WTC11 (cell line): ENCODE measurements at regions not wholly inside any gene's neighbourhood (a gene's known extent, or its start where the extent isn't known, plus 50 kb on each side); places are given as distances from the start of the nearest gene placed in this dataset.

ENCODE experiments used
- ATAC-seq: fragments of 200-7000 bp; cut with Tn5 transposase; 2 replicates; pipeline ENCODE4 v1.10.0; 2021; ENCODE audit warnings: mild to moderate bottlenecking, moderate library complexity
- CTCF ChIA-PET: fragments of 300-600 bp; sonication (Branson Sonifier 250); formaldehyde crosslinking; loops from one replicate; lab custom pipeline; 2021; ENCODE audit warnings: antibody characterized with exemption; lab: Charles Lee
- POLR2A ChIA-PET: fragments of 350-600 bp; sonication (Branson Sonifier 250); formaldehyde crosslinking; loops from one replicate; lab custom pipeline; 2021; ENCODE audit warnings: antibody characterized with exemption; lab: Charles Lee
- DNase-seq: peaks from one replicate; pipeline ENCODE4 v3.0.0; 2021; ENCODE audit warnings: low spot score
- H3K27ac Mint-ChIP-seq: 2 replicates; pipeline ENCODE4 v1.8.0; 2021; ENCODE audit warnings: mixed read lengths
- H3K27me3 Mint-ChIP-seq: 2 replicates; pipeline ENCODE4 v1.8.0; 2021; ENCODE audit warnings: low read depth, mild to moderate bottlenecking, moderate library complexity, mixed read lengths
- H3K36me3 Mint-ChIP-seq: 2 replicates; pipeline ENCODE4 v1.8.0; 2021; ENCODE audit warnings: mixed read lengths
- H3K4me1 Mint-ChIP-seq: 2 replicates; pipeline ENCODE4 v1.8.0; 2022; ENCODE audit warnings: mixed read lengths
- H3K4me3 Mint-ChIP-seq: 2 replicates; pipeline ENCODE4 v1.8.0; 2021; ENCODE audit warnings: mild to moderate bottlenecking, moderate library complexity, mixed read lengths
- H3K9me3 Mint-ChIP-seq: 2 replicates; pipeline ENCODE4 v1.8.0; 2021; ENCODE audit warnings: mixed read lengths
- CREB1 ChIP-seq: sonication (generic); formaldehyde crosslinking; IDR thresholded peaks from 2 replicates; pipeline ENCODE4 v1.8.0; 2023; ENCODE audit warnings: mild to moderate bottlenecking, missing genetic modification reagents
- ETV6 ChIP-seq: sonication (generic); formaldehyde crosslinking; IDR thresholded peaks from 2 replicates; pipeline ENCODE4 v1.8.1; 2022; ENCODE audit warnings: mild to moderate bottlenecking, missing genetic modification reagents
- FOXJ3 ChIP-seq: sonication (generic); formaldehyde crosslinking; IDR thresholded peaks from 2 replicates; pipeline ENCODE4 v1.9.0; 2021; ENCODE audit warnings: missing genetic modification reagents, mild to moderate bottlenecking, borderline replicate concordance
- IRF2 ChIP-seq: sonication (generic); formaldehyde crosslinking; IDR thresholded peaks from 2 replicates; pipeline ENCODE4 v1.8.0; 2022; ENCODE audit warnings: low read depth, missing genetic modification reagents, borderline replicate concordance
- JAZF1 ChIP-seq: fragments of 250-450 bp; sonication (Bioruptor Pico); IDR thresholded peaks from 2 replicates; pipeline ENCODE4 v1.9.0; 2021; ENCODE audit warnings: moderate library complexity, mild to moderate bottlenecking, inconsistent platforms
- KAT7 ChIP-seq: sonication (generic); formaldehyde crosslinking; IDR thresholded peaks from 2 replicates; pipeline ENCODE4 v1.8.1; 2023; ENCODE audit warnings: missing genetic modification reagents, mild to moderate bottlenecking, borderline replicate concordance
- NR2C2 ChIP-seq: sonication (generic); formaldehyde crosslinking; IDR thresholded peaks from 2 replicates; pipeline ENCODE4 v1.8.0; 2022; ENCODE audit warnings: mild to moderate bottlenecking, missing genetic modification reagents
- NR3C1 ChIP-seq: sonication (generic); formaldehyde crosslinking; conservative IDR thresholded peaks from 2 replicates; pipeline ENCODE4 v1.8.1; 2023; ENCODE audit warnings: low read depth, mild to moderate bottlenecking, missing genetic modification reagents
- TP53 ChIP-seq: sonication (generic); formaldehyde crosslinking; IDR thresholded peaks from 2 replicates; pipeline ENCODE4 v1.8.1; 2023; ENCODE audit warnings: mild to moderate bottlenecking, missing genetic modification reagents
- ZBTB21 ChIP-seq: sonication (generic); formaldehyde crosslinking; IDR thresholded peaks from 2 replicates; pipeline ENCODE4 v1.8.1; 2023; ENCODE audit warnings: mild to moderate bottlenecking, missing genetic modification reagents, borderline replicate concordance
- ZNF121 ChIP-seq: sonication (generic); formaldehyde crosslinking; IDR thresholded peaks from 2 replicates; pipeline ENCODE4 v1.8.0; 2023; ENCODE audit warnings: missing genetic modification reagents
- ZNF219 ChIP-seq: sonication (generic); formaldehyde crosslinking; IDR thresholded peaks from 2 replicates; pipeline ENCODE4 v1.8.0; 2023; ENCODE audit warnings: missing genetic modification reagents, mild to moderate bottlenecking, borderline replicate concordance
- ZNF317 ChIP-seq: sonication (generic); formaldehyde crosslinking; IDR thresholded peaks from 2 replicates; pipeline ENCODE4 v1.8.1; 2023; ENCODE audit warnings: low read depth, mild to moderate bottlenecking, moderate library complexity, missing genetic modification reagents, borderline replicate concordance
- ZNF423 ChIP-seq: fragments of 250-450 bp; sonication (Bioruptor Pico); IDR thresholded peaks from 2 replicates; pipeline ENCODE4 v2.1.2; 2022; ENCODE audit warnings: mild to moderate bottlenecking, moderate library complexity
- TF ChIP-seq, protein P1 (sequence below): sonication (generic); formaldehyde crosslinking; IDR thresholded peaks from 2 replicates; pipeline ENCODE4 v1.8.0; 2022; ENCODE audit warnings: mild to moderate bottlenecking, missing genetic modification reagents
- TF ChIP-seq, protein P2 (sequence below): fragments of 250-450 bp; sonication (Bioruptor Pico); IDR thresholded peaks from 2 replicates; pipeline ENCODE4 v1.9.0; 2021; ENCODE audit warnings: moderate library complexity, mild to moderate bottlenecking, inconsistent platforms, borderline replicate concordance
- TF ChIP-seq, protein P3 (sequence below): sonication (generic); formaldehyde crosslinking; IDR thresholded peaks from 2 replicates; pipeline ENCODE4 v1.8.0; 2022; ENCODE audit warnings: mild to moderate bottlenecking, missing genetic modification reagents
- TF ChIP-seq, protein P4 (sequence below): sonication (generic); formaldehyde crosslinking; IDR thresholded peaks from 2 replicates; pipeline ENCODE4 v1.8.1; 2022; ENCODE audit warnings: missing genetic modification reagents, borderline replicate concordance
- TF ChIP-seq, protein P5 (sequence below): sonication (generic); formaldehyde crosslinking; IDR thresholded peaks from 2 replicates; pipeline ENCODE4 v1.8.1; 2023; ENCODE audit warnings: mild to moderate bottlenecking, missing genetic modification reagents, borderline replicate concordance

DNA sequence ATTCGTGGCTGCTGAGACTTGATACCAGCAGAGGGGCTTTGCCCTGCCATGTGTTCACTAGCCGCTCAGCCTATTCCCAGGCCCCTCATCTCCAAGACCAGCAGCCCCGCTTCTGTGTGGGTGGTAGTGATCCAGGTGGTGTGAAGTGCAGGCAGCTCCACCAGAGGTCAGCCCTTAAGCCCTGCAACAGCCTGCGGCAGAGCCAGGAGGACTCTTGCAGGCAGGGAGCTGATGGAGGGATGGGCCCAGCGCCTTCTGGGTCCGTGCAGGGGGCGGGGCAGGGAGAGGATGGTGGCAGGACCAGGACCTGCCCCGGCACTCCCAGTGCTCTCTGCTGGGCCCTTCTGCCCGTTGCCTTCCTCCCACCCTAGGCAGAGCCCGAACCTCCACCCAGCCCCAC lies 162.0 kb downstream of the SH3BP4 start (continued):
- TF ChIP-seq, protein P1, sequence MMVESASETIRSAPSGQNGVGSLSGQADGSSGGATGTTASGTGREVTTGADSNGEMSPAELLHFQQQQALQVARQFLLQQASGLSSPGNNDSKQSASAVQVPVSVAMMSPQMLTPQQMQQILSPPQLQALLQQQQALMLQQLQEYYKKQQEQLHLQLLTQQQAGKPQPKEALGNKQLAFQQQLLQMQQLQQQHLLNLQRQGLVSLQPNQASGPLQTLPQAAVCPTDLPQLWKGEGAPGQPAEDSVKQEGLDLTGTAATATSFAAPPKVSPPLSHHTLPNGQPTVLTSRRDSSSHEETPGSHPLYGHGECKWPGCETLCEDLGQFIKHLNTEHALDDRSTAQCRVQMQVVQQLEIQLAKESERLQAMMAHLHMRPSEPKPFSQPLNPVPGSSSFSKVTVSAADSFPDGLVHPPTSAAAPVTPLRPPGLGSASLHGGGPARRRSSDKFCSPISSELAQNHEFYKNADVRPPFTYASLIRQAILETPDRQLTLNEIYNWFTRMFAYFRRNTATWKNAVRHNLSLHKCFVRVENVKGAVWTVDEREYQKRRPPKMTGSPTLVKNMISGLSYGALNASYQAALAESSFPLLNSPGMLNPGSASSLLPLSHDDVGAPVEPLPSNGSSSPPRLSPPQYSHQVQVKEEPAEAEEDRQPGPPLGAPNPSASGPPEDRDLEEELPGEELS (CRISPR knock-in tag), result no peak
- TF ChIP-seq IRF2 (CRISPR knock-in tag), result no peak
- TF ChIP-seq NR3C1 (CRISPR knock-in tag), result peak; percentile 52; the same call in 1 of the 2 replicates
- TF ChIP-seq, protein P2, sequence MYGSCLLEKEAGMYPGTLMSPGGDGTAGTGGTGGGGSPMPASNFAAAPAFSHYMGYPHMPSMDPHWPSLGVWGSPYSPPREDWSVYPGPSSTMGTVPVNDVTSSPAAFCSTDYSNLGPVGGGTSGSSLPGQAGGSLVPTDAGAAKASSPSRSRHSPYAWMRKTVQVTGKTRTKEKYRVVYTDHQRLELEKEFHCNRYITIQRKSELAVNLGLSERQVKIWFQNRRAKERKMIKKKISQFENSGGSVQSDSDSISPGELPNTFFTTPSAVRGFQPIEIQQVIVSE (CRISPR knock-in tag), result no peak
- TF ChIP-seq FOXJ3, result no peak

DNA sequence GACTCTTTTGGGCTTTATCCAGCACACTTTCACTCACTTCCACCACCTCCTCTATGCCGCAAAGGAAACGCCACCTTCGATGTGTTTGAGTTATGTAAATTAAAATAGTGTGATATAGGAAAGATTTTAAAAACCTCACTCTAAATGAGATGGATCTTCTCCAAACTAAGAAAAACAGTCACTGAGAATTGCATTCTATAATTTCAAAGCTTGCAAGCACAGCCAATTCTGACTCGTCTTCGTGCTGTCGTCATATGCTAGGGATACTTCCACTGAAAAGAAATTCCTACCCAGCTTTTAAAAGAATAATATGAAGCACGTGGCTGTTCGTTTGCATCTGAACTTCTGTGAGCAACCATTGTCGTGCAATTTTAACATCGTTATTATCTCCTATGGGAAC lies 162.5 kb downstream of the SH3BP4 start:
- ATAC-seq (no peak), DNase-seq (no peak)
- no peak overlapping the region for H3K27ac Mint-ChIP-seq
- peaks cover 13% of the 10 kb centered on the region for H3K4me1 Mint-ChIP-seq
- no peak overlapping the region for H3K4me3 Mint-ChIP-seq
- ChIA-PET POLR2A (no interaction called here), CTCF (interaction anchor here (1.0 to 1.9 kb wide), 12 partner anchors 9 to 617 kb away, joined by 3 to 12 read pairs (median 5); partner anchors contain the start of gene ARL4C)
- H3K36me3 Mint-ChIP-seq, result no peaks in the 10 kb centered on the region
- no peak for TF ChIP-seq CREB1 (CRISPR knock-in tag)
- no peak for TF ChIP-seq ZNF219 (CRISPR knock-in tag)
- TF ChIP-seq, protein P3, sequence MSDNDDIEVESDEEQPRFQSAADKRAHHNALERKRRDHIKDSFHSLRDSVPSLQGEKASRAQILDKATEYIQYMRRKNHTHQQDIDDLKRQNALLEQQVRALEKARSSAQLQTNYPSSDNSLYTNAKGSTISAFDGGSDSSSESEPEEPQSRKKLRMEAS, result peak; percentile 9; the same call in 1 of the 2 replicates
- peaks cover 5% of the 10 kb centered on the region for H3K27me3 Mint-ChIP-seq
- H3K9me3 Mint-ChIP-seq, result no peaks in the 10 kb centered on the region

DNA sequence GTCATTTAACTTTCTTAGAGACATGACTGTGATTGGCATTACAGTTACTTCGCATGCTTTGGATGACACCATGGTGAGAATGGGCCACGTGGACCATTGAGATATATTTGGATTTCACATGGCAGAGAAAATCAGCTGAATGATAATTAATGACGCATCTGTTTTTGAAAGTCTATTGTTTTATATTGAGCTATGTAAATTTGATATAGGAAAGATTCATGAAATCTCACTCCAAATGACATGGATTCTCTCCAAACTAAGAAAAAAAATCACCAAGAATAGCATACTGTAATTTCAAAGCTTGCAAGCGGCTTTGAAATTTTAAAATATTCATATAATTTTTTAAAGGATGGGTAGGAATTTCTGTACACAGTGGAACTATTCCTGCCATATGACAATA lies 163.7 kb downstream of the SH3BP4 start:
- no peak overlapping the region for H3K4me3 Mint-ChIP-seq
- TF ChIP-seq IRF2 (CRISPR knock-in tag), result no peak
- no peak for TF ChIP-seq ETV6 (CRISPR knock-in tag)
- TF ChIP-seq ZNF423 (CRISPR knock-in tag), result no peak
- TF ChIP-seq, protein P4, sequence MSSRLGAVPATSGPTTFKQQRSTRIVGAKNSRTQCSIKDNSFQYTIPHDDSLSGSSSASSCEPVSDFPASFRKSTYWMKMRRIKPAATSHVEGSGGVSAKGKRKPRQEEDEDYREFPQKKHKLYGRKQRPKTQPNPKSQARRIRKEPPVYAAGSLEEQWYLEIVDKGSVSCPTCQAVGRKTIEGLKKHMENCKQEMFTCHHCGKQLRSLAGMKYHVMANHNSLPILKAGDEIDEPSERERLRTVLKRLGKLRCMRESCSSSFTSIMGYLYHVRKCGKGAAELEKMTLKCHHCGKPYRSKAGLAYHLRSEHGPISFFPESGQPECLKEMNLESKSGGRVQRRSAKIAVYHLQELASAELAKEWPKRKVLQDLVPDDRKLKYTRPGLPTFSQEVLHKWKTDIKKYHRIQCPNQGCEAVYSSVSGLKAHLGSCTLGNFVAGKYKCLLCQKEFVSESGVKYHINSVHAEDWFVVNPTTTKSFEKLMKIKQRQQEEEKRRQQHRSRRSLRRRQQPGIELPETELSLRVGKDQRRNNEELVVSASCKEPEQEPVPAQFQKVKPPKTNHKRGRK, result no peak
- TF ChIP-seq JAZF1 (CRISPR knock-in tag), result no peak
- TF ChIP-seq KAT7 (CRISPR knock-in tag), result no peak
- no peak for TF ChIP-seq ZNF317 (CRISPR knock-in tag)
- ATAC-seq (no peak), DNase-seq (no peak)
- ChIA-PET CTCF (interaction anchor here (0.9 to 3.4 kb wide), 5 partner anchors 8 to 618 kb away, joined by 3 to 45 read pairs (median 7); no protein-coding TSS in a partner anchor), POLR2A (no interaction called here)
- no peaks in the 10 kb centered on the region for H3K9me3 Mint-ChIP-seq
- peaks cover 13% of the 10 kb centered on the region for H3K27me3 Mint-ChIP-seq
- no peak overlapping the region for H3K27ac Mint-ChIP-seq
- H3K36me3 Mint-ChIP-seq, result no peaks in the 10 kb centered on the region
- H3K4me1 Mint-ChIP-seq, result peaks cover 13% of the 10 kb centered on the region

DNA sequence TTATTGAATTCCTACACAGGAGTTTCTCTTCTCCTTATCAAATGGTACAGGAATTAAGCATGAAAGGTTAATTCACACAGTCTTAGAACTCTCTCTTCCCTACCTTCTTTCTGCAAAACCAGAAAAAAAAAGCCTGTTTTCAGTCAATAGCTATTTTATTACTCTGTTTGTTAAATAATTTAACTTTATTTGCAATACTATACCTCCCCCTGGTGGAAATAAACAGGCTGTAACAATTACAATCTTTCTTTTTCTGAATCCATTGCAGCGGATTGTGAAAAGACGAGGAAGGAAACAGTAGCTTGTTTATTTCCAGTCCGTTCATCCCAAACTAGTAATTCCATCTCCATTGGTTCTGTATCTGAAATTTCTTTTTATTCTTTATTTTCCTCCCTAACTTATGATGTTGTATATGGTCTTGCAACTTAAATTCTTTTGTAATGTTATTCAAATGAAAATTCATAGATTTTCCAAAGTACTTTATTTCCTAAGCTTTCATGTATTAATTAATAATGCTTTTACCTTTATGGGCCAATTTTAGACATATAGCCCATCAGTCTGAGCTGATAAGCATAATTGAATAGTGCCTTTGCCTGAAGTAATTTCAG lies 165.2 kb downstream of the SH3BP4 start:
- POLR2A ChIA-PET, result interaction anchor here (0.6 to 0.7 kb wide), 2 partner anchors 520 to 542 kb away, joined by 3 to 4 read pairs; no protein-coding TSS in a partner anchor
- H3K4me3 Mint-ChIP-seq, result no peak overlapping the region
- TF ChIP-seq TP53 (CRISPR knock-in tag) (no peak), NR2C2 (no peak), ZBTB21 (CRISPR knock-in tag) (no peak), ZNF121 (no peak)
- TF ChIP-seq, protein P5, sequence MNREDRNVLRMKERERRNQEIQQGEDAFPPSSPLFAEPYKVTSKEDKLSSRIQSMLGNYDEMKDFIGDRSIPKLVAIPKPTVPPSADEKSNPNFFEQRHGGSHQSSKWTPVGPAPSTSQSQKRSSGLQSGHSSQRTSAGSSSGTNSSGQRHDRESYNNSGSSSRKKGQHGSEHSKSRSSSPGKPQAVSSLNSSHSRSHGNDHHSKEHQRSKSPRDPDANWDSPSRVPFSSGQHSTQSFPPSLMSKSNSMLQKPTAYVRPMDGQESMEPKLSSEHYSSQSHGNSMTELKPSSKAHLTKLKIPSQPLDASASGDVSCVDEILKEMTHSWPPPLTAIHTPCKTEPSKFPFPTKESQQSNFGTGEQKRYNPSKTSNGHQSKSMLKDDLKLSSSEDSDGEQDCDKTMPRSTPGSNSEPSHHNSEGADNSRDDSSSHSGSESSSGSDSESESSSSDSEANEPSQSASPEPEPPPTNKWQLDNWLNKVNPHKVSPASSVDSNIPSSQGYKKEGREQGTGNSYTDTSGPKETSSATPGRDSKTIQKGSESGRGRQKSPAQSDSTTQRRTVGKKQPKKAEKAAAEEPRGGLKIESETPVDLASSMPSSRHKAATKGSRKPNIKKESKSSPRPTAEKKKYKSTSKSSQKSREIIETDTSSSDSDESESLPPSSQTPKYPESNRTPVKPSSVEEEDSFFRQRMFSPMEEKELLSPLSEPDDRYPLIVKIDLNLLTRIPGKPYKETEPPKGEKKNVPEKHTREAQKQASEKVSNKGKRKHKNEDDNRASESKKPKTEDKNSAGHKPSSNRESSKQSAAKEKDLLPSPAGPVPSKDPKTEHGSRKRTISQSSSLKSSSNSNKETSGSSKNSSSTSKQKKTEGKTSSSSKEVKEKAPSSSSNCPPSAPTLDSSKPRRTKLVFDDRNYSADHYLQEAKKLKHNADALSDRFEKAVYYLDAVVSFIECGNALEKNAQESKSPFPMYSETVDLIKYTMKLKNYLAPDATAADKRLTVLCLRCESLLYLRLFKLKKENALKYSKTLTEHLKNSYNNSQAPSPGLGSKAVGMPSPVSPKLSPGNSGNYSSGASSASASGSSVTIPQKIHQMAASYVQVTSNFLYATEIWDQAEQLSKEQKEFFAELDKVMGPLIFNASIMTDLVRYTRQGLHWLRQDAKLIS (CRISPR knock-in tag), result no peak
- TF ChIP-seq, protein P1 (CRISPR knock-in tag), result no peak

More for the DNA sequence above, 165.2 kb downstream of the SH3BP4 start:
- DNase-seq (no peak), ATAC-seq (no peak)
- Mint-ChIP-seq H3K36me3 (no peaks in the 10 kb centered on the region), H3K27me3 (peaks cover 25% of the 10 kb centered on the region), H3K9me3 (no peaks in the 10 kb centered on the region), H3K4me1 (peaks cover 13% of the 10 kb centered on the region), H3K27ac (no peak overlapping the region)
- CTCF ChIA-PET, result interaction anchor here (0.5 to 3.4 kb wide), 52 partner anchors 9 to 845 kb away, joined by 3 to 45 read pairs (median 3); partner anchors contain the start of genes ARL4C and SH3BP4
